Stimulated activated CD4-positive, alpha-beta T cell treated with anti-CD3 and anti-CD28 coated beads, Interleukin-1b, Interleukin-23, amount 100 ng/mL, for 4 hours (primary cell): ENCODE measurements at regions not wholly inside any gene's neighbourhood (a gene's known extent, or its start where the extent isn't known, plus 50 kb on each side); places are given as distances from the start of the nearest gene placed in this dataset.
"Not testable (repeated sequence)": the region's sequence is repeated elsewhere in the genome, so short reads cannot be mapped to it uniquely, and the experiment has no call there.

ENCODE experiments used
- DNase-seq, 2 donors: peaks; one replicate each; pipeline ENCODE4 v3.0.0-alpha.2; 2020; ENCODE audit warnings: low read depth in 2 of 2

DNA sequence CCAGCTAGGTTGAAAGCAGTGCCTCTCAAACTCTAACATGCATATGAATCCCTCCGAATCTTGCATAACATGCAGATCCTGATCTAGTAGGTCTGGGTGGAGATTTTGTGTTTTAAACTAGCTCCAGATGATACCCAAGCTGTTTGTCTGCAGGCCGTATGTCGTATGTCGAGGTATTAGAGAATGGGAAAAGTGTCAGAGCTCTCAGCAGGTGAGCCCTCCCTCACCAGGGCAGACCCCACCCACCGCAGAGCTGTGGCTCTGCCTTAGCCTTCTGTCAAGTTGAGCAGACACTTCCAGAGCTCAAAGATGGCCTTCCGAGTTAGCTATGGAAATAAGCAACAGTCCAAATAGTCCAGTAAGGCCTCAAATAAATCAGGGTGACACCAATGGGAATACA, 83.2 kb upstream of the MAP3K1 start:
- no peak for DNase-seq

DNA sequence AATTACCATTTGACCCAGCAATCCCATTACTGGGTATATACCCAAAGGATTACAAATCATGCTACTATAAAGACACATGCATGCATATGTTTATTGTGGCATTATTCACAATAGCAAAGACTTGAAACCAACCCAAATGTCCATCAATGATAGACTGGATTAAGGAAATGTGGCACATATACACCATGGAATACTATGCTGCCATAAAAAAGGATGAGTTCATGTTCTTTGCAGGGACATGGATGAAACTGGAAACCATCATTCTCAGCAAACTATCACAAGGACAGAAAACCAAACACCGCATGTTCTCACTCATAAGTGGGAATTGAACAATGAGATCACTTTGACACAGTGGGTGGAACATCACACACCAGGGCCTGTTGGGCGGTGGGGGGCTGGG, 83.9 kb upstream of the MAP3K1 start:
- not testable (repeated sequence) for DNase-seq

DNA sequence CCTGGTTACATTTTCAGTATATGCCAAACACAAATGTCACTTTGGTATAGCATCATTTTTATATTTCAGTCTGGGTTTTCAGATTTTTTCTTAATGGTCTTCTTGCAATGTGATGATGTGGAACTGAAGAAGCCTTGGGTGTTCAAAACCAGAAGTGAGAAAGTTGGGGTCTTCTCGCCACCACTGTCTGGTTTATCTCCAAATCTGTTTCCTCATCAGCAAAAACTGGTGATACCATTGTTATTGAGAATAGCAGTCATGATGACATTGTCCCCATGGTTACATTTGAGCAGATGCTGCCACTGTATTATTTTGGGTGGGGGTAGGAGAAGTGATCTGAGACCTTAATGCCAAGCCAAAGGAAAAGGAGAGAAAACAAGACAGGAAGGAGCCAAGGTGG, 85.9 kb upstream of the MAP3K1 start:
- no peak for DNase-seq

DNA sequence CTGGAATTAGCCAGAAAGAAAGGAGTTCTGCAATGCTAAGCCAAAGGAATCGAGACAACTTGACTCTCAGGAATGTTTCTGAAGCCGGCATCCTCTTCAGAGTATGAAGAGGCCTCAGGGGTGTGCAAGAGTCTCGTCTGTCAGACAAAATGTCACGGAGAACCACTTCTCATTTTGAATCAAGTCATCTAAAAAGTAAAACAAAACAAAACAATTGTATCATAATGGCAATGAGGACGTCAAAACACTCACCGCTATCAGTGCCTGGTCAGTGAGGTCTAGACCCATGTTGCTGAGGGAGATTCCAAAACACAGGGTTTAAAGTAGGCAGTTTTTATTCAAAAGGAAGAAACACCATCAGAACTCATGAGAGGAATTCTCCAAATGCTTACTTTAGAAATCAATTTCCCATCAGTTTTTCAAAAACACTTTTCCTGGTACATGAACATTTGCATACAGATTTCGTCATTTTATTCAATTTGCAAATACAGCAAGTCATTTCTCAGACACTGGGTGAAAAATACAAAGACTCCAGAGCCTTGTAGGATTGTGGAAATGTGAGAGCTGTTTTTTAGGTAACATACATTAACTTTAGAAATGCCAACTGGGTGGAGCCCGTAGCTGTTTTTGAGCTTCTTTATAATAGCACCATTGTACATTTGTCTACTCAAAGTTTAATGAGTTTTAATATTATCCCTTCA, 89.5 kb upstream of the MAP3K1 start:
- no peak for DNase-seq

- DNase-seq, result not testable (repeated sequence)
These were observed 90.5 kb upstream of the MAP3K1 start for GRCh38 chr5:56724857-56725256.

DNA sequence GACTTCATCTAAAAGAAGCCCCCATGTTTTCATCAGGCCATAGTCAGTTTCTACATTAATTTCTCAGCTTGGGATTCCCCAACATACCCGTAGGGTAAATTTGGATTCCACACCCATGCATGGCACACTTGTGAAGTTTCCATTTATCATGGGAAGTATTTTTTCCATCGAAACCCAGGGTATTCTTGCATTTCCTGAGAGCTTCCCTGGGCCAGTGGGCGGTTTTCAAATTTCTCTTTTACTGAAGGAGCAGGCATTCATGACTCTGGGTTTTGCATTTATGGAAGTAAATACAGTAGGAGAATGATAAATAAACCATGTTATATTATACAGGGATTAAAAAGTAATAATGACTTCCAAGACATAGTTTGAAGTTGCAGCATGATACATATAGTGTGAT, 93.0 kb upstream of the MAP3K1 start:
- DNase-seq, result no peak

DNA sequence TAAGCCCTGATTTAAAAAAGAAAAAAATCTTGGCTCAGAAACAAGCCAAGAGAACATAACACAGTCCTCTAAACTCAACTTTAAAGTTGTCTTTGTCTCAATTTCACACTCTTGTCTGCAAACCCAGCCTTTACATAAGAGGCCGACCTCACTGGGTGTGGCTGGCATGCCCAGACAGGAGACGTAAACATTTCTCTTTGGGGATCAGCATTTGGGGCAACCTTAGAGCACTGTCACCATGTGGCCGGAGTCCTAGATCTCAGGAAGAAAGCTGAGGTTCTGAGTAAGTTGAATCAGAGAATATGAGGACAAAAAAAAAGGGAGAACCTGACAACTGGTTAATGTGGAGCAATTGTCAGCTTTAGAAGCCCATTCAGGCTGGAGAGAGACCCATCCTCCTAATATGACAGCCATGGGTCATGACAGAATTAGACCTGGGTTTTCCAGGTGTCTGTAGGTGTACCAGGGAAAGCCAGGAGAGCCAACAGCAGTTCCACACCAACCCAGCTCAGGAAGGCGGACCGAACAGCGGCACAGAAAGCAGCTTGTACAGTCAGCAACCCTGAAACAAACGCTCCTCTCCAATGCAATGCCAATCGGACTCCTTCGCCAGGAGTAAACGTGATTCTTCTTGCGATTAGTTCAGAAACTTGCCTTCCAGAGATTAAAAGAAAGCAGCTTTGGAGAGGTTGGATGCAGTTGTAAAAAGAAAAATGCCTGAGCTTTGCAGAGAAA, 97.9 kb upstream of the MAP3K1 start:
- DNase-seq, result no peak

- no peak for DNase-seq
These were observed 99.4 kb upstream of the MAP3K1 start for GRCh38 chr5:56715986-56716385.

DNA sequence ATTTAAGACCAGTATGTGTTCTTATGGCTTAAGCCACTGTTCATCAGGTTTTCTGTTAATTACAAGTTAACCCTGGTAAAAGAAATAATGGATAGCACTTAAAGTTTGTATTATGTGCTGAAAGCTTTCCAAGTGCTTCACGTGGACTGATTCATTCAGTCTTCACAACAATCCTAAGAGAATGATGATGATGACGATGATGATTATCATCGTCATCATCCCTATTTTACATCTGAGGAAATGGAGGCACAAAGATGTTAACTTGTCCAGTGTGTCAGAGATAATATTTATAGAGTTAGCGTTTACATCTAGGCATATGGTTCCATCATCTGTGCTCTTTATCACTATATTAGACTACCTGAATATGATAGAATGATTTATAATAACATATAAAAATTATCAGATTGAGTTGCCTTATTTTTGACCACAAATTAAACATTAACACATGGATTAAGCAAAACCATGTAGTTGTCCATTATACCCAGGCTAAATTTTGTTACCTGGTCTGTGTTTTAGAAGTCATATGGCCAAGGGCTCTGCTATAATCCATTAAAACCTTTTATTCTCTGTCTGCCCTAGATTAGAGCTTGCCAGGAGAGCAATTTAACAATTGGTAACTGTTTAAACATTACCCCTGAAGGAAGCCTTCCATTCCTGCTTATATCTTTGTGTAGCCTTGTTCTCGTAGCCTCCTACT, 102.3 kb upstream of the MAP3K1 start:
- DNase-seq, result no peak

DNA sequence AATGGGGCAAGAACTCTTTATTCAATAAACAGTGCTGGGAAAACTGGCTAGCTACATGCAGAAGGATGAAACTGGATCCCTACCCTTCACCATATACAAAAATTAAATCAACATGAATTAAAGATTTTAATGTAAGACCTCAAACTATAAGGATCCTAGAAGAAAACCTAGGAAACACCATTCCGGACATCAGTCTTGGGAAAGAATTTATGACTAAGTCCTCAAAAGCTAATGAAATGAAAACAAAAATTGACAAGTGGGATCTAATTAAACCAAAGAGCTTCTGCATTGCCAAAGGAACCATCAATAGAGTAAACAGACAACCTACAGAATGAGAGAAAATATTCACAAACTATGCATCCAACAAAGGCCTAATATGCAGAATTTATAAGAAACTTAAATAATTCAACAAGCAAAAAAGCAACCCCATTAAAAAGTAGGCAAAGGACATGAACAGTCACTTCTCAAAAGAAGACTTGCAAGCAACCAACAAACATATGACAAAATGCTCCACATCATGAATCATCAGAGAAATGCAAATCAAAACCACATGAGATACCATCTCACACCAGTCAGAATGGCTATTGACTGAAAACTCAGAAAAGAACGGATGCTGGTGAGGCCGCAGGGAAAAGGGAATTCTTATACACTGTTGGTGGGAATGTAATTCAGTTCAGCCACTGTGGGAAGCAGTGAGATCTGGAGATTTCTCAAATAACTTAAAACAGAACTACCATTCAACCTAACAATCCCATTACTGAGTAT, 104.3 kb upstream of the MAP3K1 start:
- DNase-seq, result no peak

- DNase-seq, result no peak
These were observed 108.8 kb upstream of the MAP3K1 start for GRCh38 chr5:56706504-56706903.

- no peak for DNase-seq
These were observed 110.1 kb upstream of the MAP3K1 start for GRCh38 chr5:56705217-56705616.

DNA sequence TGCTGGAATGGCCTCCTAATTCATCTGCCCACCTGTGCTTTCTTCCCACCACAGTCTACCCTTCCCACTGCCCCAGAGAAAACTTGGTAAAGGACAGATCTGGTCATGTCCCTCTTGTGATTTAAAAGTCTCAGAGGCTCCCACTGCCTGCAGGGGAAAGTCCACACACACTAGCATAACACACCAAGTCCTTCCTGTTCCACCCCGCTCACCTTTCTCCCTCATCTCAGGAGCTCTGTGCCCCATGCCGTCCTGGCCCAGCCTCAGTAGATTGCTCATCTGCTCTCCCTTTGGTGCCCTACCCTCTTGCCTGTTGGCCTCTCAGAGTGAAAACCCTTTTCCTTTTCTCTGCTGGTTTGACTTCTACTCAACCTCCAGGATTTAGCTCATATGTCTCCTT, 111.4 kb upstream of the MAP3K1 start:
- no peak for DNase-seq

GRCh38 chr5:56700711-56701110, 114.6 kb upstream of the MAP3K1 start:
- no peak for DNase-seq

- no peak for DNase-seq
These were observed 115.8 kb upstream of the MAP3K1 start for GRCh38 chr5:56699538-56699937.

DNA sequence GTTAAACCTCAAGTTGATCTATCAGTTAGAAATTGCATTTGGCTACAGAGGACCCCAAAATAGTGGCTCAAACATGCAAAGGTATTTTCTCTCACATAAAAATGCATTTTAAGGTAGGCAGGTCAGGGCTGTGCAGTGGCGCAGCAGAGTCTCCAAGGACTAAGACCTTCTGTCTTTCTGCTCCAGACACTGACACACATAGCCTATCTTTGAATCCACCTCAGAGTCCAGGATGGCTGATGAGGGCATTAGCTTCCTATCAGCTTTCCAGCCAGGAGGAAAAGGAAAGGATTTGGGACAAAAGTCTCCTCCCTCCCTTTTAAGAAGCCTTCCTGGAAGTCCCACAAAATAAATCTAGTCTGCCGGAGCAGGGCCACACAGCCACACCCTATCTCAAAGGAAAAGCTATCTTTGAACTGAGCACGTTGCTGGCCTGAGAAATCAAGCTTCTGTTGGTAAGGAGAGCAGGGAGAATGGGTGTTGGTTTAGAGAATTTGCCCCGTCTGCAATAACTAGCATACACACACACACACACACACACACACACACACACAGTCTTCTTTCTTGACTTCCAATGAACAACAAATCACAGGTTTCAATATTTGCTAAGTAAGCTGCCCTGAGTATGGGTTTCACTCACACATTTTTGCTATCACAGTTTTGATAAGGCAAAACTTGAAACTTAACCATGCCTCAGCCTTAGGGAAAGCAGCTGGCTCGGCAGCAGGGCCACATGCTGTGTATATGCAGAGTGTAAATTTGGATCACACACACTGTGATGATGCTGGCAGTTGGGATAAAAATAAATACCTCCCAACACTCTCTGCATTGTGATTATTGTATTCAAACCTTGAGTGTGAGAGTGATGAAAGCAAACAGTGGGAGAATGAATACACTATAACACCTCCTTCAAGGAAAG, 116.6 kb upstream of the MAP3K1 start:
- no peak for DNase-seq

DNA sequence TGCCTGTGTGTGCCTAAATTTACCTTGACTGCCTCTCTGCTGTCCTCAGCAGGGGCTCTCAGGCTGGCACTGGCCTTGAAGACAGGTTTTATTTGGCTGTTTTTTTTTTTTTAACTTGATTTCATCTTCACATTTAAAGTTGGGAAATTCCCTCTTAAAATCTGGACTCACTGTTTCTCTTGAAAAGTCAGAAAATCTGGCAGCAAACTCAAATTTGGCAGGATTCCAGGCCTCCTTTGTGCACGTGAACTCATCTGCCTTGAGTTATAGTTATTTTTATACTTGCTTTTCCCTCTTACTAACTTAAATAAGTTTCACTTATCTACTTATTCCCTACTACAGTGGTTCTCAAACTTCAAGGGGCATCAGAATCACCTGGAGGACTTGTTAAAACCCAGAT, 118.4 kb upstream of the MAP3K1 start:
- DNase-seq, result peak in 1 of 2 donors; percentile 14

GRCh38 chr5:56693220-56693579, 122.1 kb upstream of the MAP3K1 start:
- DNase-seq, result peak; percentile 35 to 47

DNA sequence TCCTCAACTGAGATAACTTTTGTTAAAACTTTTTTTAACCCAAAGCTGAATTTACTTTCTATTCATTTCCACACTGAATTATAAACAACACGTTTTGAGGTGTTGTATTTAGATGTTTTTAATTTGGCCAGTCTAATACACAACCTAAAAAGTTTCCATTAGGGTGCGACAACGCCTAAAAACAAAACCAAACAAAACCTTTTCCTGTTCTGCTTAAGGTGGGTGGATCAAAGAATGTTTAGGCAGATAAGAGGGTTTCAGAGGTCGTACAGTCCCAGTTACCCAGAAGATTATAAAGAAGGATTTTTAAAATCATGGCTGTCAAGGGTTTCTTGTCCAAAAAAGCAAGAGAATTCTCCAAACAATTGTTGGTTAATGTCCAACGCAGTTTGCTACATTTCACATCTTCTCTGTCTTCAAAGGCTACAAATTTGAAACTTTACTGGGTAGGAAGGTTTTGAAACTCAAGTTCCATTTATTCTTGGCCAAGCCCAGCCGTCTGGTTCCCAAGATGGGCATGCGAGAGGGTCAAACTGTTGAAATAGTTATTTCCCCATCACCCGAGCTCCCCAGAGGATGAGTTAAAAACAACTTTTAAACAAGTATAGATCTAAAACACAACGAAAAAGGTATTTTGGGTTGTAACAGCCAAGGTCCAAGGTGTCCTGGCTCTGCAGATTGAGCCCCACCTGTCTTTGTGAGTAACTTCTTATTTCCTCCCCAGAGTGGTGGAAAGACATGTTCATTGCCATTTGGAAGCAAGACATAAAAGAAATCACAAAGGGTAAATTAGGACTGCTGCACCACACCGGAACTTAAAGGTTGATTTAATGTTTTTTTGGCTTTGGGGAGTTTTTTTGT, 122.8 kb upstream of the MAP3K1 start:
- DNase-seq, result no peak

DNA sequence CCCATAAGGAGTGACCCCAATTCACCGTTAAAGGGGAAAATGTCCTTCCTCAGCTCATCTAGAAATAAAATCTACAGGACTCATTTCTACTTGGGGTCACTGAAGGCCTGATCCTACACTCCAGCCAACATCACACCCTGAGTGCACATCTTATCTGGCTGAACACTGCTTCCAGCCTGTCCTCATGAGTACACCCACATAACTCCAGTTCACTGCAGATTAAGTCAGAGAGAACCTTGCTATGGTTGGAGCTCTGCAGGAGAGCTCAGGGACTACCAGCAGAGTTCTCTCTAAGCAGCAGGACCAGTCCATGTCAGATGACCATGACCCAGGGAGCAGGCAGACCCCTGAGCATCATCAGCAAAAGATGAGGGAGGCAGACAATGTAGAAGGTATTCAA, 126.9 kb upstream of the MAP3K1 start:
- DNase-seq, result no peak
